ENCODE measurements at regions not wholly inside any gene's neighbourhood (a gene's known extent, or its start where the extent isn't known, plus 50 kb on each side); places are given as distances from the start of the nearest gene placed in this dataset.

DNA sequence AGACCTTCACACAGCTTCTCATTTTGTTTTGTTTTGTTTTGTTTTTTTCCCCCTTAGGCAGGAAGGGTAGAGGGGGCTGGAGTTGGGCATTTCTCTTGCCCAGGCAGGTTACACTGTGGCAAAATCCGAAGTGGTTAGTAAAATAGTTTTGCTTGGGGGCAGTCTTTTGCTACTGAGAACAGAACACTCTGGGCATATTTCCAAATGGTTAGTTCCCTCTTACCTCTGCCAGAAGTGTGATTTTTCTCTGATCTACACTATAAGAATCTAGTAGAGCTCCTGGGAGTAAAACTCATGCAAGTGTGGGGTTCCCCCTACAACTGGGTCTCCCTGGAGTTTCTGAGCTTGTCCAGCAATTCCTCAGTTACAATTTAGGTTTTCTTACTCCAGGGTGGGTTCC, 61.7 kb downstream of the NPS start:
- in situ Hi-C loops (cut with MboI; ENCODE audit: low sequenced_read_pairs, unreplicated experiment): no loop called here
- DNase-seq (ENCODE audit: low spot score): no peak
- TF ChIP-seq CTCF (IDR thresholded peaks at IDR 0.05; ENCODE audit: borderline replicate concordance, control extremely low read depth, extremely low read depth, insufficient read depth, missing control alignments): no peak

GRCh38 chr10:127614484-127615017, 65.4 kb downstream of the NPS start:
- TF ChIP-seq CTCF (IDR thresholded peaks at IDR 0.05; ENCODE audit: borderline replicate concordance, control extremely low read depth, extremely low read depth, insufficient read depth, missing control alignments): no peak
- no peak for DNase-seq (ENCODE audit: low spot score)
- in situ Hi-C loops (cut with MboI; ENCODE audit: low sequenced_read_pairs, unreplicated experiment): no loop called here

GRCh38 chr10:127618797-127619196, 69.7 kb downstream of the NPS start:
- no peak for TF ChIP-seq CTCF (IDR thresholded peaks at IDR 0.05; ENCODE audit: borderline replicate concordance, control extremely low read depth, extremely low read depth, insufficient read depth, missing control alignments)
- no peak for DNase-seq (ENCODE audit: low spot score)
- in situ Hi-C loops (cut with MboI; ENCODE audit: low sequenced_read_pairs, unreplicated experiment): no loop called here

- DNase-seq (ENCODE audit: low spot score): no peak
- in situ Hi-C loops (cut with MboI; ENCODE audit: low sequenced_read_pairs, unreplicated experiment): no loop called here
- no peak for TF ChIP-seq CTCF (IDR thresholded peaks at IDR 0.05; ENCODE audit: borderline replicate concordance, control extremely low read depth, extremely low read depth, insufficient read depth, missing control alignments)
Observed at GRCh38 chr10:127619546-127620325, 70.6 kb downstream of the NPS start.

DNA sequence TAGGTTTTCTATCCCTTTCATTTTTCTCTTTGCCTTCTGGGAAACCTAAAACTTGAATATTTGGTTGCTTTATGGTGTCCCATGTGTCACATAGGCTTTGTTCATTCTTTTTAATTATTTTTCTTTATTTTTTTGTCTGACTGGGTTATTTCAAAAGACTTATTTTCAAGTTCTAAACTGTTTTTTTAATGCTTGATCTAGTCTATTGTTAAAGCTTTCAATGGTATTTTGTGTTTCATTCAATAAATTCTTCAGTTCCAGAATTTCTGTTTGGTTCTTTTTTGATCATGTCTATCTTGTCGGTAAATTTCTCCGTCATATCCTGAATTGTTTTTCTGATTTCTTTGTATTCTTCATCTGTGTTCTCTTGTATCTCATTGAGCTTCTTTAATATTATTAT, 86.8 kb downstream of the NPS start:
- no peak for TF ChIP-seq CTCF (IDR thresholded peaks at IDR 0.05; ENCODE audit: borderline replicate concordance, control extremely low read depth, extremely low read depth, insufficient read depth, missing control alignments)
- in situ Hi-C loops (cut with MboI; ENCODE audit: low sequenced_read_pairs, unreplicated experiment): no loop called here
- no peak for DNase-seq (ENCODE audit: low spot score)

DNA sequence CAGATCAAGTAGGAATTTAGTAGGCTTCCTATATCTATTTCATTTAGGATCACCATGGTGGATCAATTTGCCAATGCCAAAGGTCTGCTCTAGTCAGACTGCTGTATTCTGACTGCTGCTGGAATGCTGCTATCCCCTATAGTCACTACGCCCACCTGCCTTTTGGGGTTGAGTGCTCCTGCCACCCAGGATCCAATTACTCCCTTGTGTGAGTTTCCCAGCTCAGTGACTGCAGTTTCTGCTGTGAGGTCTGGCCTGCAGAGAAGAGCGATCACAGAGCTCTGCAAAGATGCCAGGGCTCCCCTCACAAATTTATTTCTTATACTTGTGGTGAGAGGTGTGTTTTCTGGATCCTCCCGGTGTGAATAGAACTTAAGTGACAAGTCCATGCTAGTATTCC, 88.1 kb upstream of the FOXI2 start:
- DNase-seq (ENCODE audit: low spot score): no peak
- in situ Hi-C loops (cut with MboI; ENCODE audit: low sequenced_read_pairs, unreplicated experiment): no loop called here
- no peak for TF ChIP-seq CTCF (IDR thresholded peaks at IDR 0.05; ENCODE audit: borderline replicate concordance, control extremely low read depth, extremely low read depth, insufficient read depth, missing control alignments)

Measured in GM13976 (cell line).